Liver (tissue), 3 donors: ENCODE measurements at regions not wholly inside any gene's neighbourhood (a gene's known extent, or its start where the extent isn't known, plus 50 kb on each side); places are given as distances from the start of the nearest gene placed in this dataset.

Experiments
- ATF3 ChIP-seq: IDR thresholded peaks from 2 replicates; pipeline ENCODE4 v1.6.1; 2016; ENCODE audit warnings: antibody characterized with exemption
- FOXA1 ChIP-seq: IDR thresholded peaks from 2 replicates; pipeline ENCODE4 v1.6.1; 2016; ENCODE audit warnings: antibody characterized with exemption
- GABPA ChIP-seq, 2 donors: IDR thresholded peaks in 1 of 2; conservative IDR thresholded peaks in 1 of 2; 2 replicates each; pipeline ENCODE4 v1.6.1; 2016; ENCODE audit warnings: antibody characterized with exemption in 2 of 2, mild to moderate bottlenecking in 1 of 2, moderate library complexity in 1 of 2
- JUND ChIP-seq, 2 donors: IDR thresholded peaks; 2 replicates each; pipeline ENCODE4 v1.6.1; 2016; ENCODE audit warnings: antibody characterized with exemption in 2 of 2
- MAX ChIP-seq: IDR thresholded peaks from 2 replicates; pipeline ENCODE4 v1.6.1; 2016; ENCODE audit warnings: antibody characterized with exemption
- NR2F2 ChIP-seq: IDR thresholded peaks from 2 replicates; pipeline ENCODE4 v1.6.1; 2016; ENCODE audit warnings: antibody characterized with exemption
- RAD21 ChIP-seq, 2 donors: IDR thresholded peaks; 2 replicates each; pipeline ENCODE4 v1.6.1; 2016; ENCODE audit warnings: antibody characterized with exemption in 2 of 2, mild to moderate bottlenecking in 2 of 2
- RXRA ChIP-seq, 2 donors: IDR thresholded peaks; 2 replicates each; pipeline ENCODE4 v1.6.1; 2017 to 2018; ENCODE audit warnings: antibody characterized with exemption in 2 of 2, mild to moderate bottlenecking in 1 of 2
- YY1 ChIP-seq: IDR thresholded peaks from 2 replicates; pipeline ENCODE4 v1.6.1; 2016; ENCODE audit warnings: antibody characterized with exemption, mild to moderate bottlenecking
- TF ChIP-seq, protein P1 (sequence below): fragments of 150-350 bp; IDR thresholded peaks from 2 replicates; pipeline ENCODE4 v1.5.1; 2017; ENCODE audit warnings: improper control_type of control experiment, low read depth, low read length; ENCODE audit not compliant: missing input control
- TF ChIP-seq, protein P2 (sequence below): IDR thresholded peaks from 2 replicates; pipeline ENCODE4 v1.6.1; 2016; ENCODE audit warnings: antibody characterized with exemption, mild to moderate bottlenecking
- donor health status: healthy.
- donor health status: healthy.

DNA sequence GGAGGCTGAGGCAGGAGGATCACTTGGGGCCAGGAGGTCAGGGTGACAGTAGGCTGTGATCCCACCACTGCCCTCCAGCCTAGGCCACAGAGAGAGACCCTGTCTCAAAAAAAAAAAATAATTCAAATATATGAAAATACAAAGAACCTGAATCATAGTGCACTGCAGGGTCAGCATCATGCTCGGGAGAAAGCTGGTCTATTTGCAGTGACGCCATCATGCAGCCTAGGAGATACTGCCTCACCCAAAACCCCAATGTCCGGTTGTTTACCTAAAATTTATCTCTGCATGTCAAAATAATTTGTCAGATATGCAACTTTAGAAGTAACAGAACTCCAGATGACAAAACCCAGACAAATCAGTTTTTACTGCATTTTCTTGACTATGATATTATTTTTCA, 61.5 kb upstream of the ALKAL2 start:
- TF ChIP-seq, protein P1, sequence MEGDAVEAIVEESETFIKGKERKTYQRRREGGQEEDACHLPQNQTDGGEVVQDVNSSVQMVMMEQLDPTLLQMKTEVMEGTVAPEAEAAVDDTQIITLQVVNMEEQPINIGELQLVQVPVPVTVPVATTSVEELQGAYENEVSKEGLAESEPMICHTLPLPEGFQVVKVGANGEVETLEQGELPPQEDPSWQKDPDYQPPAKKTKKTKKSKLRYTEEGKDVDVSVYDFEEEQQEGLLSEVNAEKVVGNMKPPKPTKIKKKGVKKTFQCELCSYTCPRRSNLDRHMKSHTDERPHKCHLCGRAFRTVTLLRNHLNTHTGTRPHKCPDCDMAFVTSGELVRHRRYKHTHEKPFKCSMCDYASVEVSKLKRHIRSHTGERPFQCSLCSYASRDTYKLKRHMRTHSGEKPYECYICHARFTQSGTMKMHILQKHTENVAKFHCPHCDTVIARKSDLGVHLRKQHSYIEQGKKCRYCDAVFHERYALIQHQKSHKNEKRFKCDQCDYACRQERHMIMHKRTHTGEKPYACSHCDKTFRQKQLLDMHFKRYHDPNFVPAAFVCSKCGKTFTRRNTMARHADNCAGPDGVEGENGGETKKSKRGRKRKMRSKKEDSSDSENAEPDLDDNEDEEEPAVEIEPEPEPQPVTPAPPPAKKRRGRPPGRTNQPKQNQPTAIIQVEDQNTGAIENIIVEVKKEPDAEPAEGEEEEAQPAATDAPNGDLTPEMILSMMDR = no peak
- TF ChIP-seq JUND (IDR thresholded peaks at IDR 0.05) (no peak), GABPA (IDR thresholded peaks at IDR 0.05 in 1 of 2, conservative IDR thresholded peaks at IDR 0.05 in 1 of 2) (no peak), FOXA1 (no peak), RXRA (IDR thresholded peaks at IDR 0.05) (no peak), NR2F2 (no peak), YY1 (no peak), MAX (no peak), ATF3 (no peak), RAD21 (IDR thresholded peaks at IDR 0.05) (no peak)
- TF ChIP-seq, protein P2, sequence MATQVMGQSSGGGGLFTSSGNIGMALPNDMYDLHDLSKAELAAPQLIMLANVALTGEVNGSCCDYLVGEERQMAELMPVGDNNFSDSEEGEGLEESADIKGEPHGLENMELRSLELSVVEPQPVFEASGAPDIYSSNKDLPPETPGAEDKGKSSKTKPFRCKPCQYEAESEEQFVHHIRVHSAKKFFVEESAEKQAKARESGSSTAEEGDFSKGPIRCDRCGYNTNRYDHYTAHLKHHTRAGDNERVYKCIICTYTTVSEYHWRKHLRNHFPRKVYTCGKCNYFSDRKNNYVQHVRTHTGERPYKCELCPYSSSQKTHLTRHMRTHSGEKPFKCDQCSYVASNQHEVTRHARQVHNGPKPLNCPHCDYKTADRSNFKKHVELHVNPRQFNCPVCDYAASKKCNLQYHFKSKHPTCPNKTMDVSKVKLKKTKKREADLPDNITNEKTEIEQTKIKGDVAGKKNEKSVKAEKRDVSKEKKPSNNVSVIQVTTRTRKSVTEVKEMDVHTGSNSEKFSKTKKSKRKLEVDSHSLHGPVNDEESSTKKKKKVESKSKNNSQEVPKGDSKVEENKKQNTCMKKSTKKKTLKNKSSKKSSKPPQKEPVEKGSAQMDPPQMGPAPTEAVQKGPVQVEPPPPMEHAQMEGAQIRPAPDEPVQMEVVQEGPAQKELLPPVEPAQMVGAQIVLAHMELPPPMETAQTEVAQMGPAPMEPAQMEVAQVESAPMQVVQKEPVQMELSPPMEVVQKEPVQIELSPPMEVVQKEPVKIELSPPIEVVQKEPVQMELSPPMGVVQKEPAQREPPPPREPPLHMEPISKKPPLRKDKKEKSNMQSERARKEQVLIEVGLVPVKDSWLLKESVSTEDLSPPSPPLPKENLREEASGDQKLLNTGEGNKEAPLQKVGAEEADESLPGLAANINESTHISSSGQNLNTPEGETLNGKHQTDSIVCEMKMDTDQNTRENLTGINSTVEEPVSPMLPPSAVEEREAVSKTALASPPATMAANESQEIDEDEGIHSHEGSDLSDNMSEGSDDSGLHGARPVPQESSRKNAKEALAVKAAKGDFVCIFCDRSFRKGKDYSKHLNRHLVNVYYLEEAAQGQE = no peak
